PFSK-1 (cell line): ENCODE measurements at regions not wholly inside any gene's neighbourhood (a gene's known extent, or its start where the extent isn't known, plus 50 kb on each side); places are given as distances from the start of the nearest gene placed in this dataset.

Source experiments
- FOXP2 ChIP-seq: optimal IDR thresholded peaks from 2 replicates; pipeline ENCODE3; 2011; ENCODE audit warnings: borderline replicate concordance, control low read depth, inconsistent platforms; ENCODE audit not compliant: insufficient read depth; ENCODE audit errors: extremely low read length, extremely low read depth
- POLR2AphosphoS5 ChIP-seq: IDR thresholded peaks from 2 replicates; pipeline ENCODE4 v1.6.1; 2012; ENCODE audit warnings: low read depth, mild to moderate bottlenecking, control low read depth, low read length, moderate library complexity
- REST ChIP-seq, 2 experiments: IDR thresholded peaks; 2 replicates each; pipeline versions ENCODE4 v1.6.1 to v1.8.0; 2011 to 2012; ENCODE audit warnings: low read depth in 2 of 2, low read length in 2 of 2, control low read depth in 1 of 2, inconsistent platforms in 1 of 2, mild to moderate bottlenecking in 1 of 2, moderate library complexity in 1 of 2; ENCODE audit not compliant: insufficient read depth in 1 of 2
- SIN3A ChIP-seq: IDR thresholded peaks from 2 replicates; pipeline ENCODE4 v1.6.1; 2012; ENCODE audit warnings: mild to moderate bottlenecking, low read length, moderate library complexity, borderline replicate concordance; ENCODE audit not compliant: insufficient read depth
- TAF1 ChIP-seq: IDR thresholded peaks from 2 replicates; pipeline ENCODE4 v1.6.1; 2012; ENCODE audit warnings: low read length, control low read depth, borderline replicate concordance; ENCODE audit not compliant: insufficient read depth

- TF ChIP-seq TAF1, result no peak
- no peak for TF ChIP-seq POLR2AphosphoS5
- no peak for TF ChIP-seq SIN3A
- no peak for TF ChIP-seq REST (IDR thresholded peaks at IDR 0.05; ENCODE audit: insufficient read depth in 1 of 2, low read depth in 2 of 2, low read length in 2 of 2)
- no peak for TF ChIP-seq FOXP2
Measured at GRCh38 chr9:108160039-108160438, 670.5 kb upstream of the KLF4 start.

GRCh38 chr9:108158236-108158995 lies 668.8 kb upstream of the KLF4 start:
- TF ChIP-seq REST (IDR thresholded peaks at IDR 0.05; ENCODE audit: insufficient read depth in 1 of 2, low read depth in 2 of 2, low read length in 2 of 2) (no peak), POLR2AphosphoS5 (no peak), SIN3A (no peak), FOXP2 (no peak), TAF1 (no peak)

GRCh38 chr9:108156270-108156998 lies 666.9 kb upstream of the KLF4 start:
- TF ChIP-seq REST (IDR thresholded peaks at IDR 0.05; ENCODE audit: insufficient read depth in 1 of 2, low read depth in 2 of 2, low read length in 2 of 2), result no peak
- no peak for TF ChIP-seq POLR2AphosphoS5
- no peak for TF ChIP-seq FOXP2
- no peak for TF ChIP-seq TAF1
- no peak for TF ChIP-seq SIN3A

- TF ChIP-seq TAF1, result no peak
- no peak for TF ChIP-seq POLR2AphosphoS5
- no peak for TF ChIP-seq REST (IDR thresholded peaks at IDR 0.05; ENCODE audit: insufficient read depth in 1 of 2, low read depth in 2 of 2, low read length in 2 of 2)
- TF ChIP-seq SIN3A, result no peak
- no peak for TF ChIP-seq FOXP2
Measured at GRCh38 chr9:108153416-108153815, 663.8 kb upstream of the KLF4 start.
